ENCODE measurements at regions not wholly inside any gene's neighbourhood (a gene's known extent, or its start where the extent isn't known, plus 50 kb on each side); places are given as distances from the start of the nearest gene placed in this dataset.

GRCh38 chr15:96023081-96023480, 307.4 kb upstream of the NR2F2 start:
- no peak for DNase-seq (ENCODE audit: low spot score)

GRCh38 chr15:96027501-96027900, 303.0 kb upstream of the NR2F2 start:
- no peak for DNase-seq (ENCODE audit: low spot score)

- DNase-seq (ENCODE audit: low spot score): no peak
These were observed 301.9 kb upstream of the NR2F2 start for GRCh38 chr15:96028620-96029019.

GRCh38 chr15:96029172-96029571, 301.3 kb upstream of the NR2F2 start:
- DNase-seq (ENCODE audit: low spot score): no peak

GRCh38 chr15:96031426-96032110, 298.9 kb upstream of the NR2F2 start:
- no peak for DNase-seq (ENCODE audit: low spot score)

GRCh38 chr15:96035091-96035490, 295.4 kb upstream of the NR2F2 start:
- no peak for DNase-seq (ENCODE audit: low spot score)

- DNase-seq (ENCODE audit: low spot score): no peak
These were observed 294.9 kb upstream of the NR2F2 start for GRCh38 chr15:96035635-96036034.

GRCh38 chr15:96037584-96037983, 292.9 kb upstream of the NR2F2 start:
- DNase-seq (ENCODE audit: low spot score): no peak

GRCh38 chr15:96038131-96038530, 292.4 kb upstream of the NR2F2 start:
- no peak for DNase-seq (ENCODE audit: low spot score)

GRCh38 chr15:96038650-96039049, 291.9 kb upstream of the NR2F2 start:
- no peak for DNase-seq (ENCODE audit: low spot score)

GRCh38 chr15:96041982-96042733, 288.3 kb upstream of the NR2F2 start:
- DNase-seq (ENCODE audit: low spot score): no peak

- DNase-seq (ENCODE audit: low spot score): no peak
These were observed 287.7 kb upstream of the NR2F2 start for GRCh38 chr15:96042734-96043224.

- DNase-seq (ENCODE audit: low spot score): no peak
These were observed 286.8 kb upstream of the NR2F2 start for GRCh38 chr15:96043591-96044171.

GRCh38 chr15:96046620-96047240, 283.8 kb upstream of the NR2F2 start:
- no peak for DNase-seq (ENCODE audit: low spot score)

GRCh38 chr15:96047255-96047931, 283.1 kb upstream of the NR2F2 start:
- DNase-seq (ENCODE audit: low spot score): no peak

GRCh38 chr15:96049323-96049722, 281.2 kb upstream of the NR2F2 start:
- DNase-seq (ENCODE audit: low spot score): no peak

- DNase-seq (ENCODE audit: low spot score): no peak
These were observed 280.7 kb upstream of the NR2F2 start for GRCh38 chr15:96049766-96050165.

GRCh38 chr15:96051598-96051997, 278.9 kb upstream of the NR2F2 start:
- DNase-seq (ENCODE audit: low spot score): no peak

GRCh38 chr15:96052154-96052553, 278.3 kb upstream of the NR2F2 start:
- no peak for DNase-seq (ENCODE audit: low spot score)

- DNase-seq (ENCODE audit: low spot score): no peak
These were observed 277.9 kb upstream of the NR2F2 start for GRCh38 chr15:96052572-96053030.

GRCh38 chr15:96053031-96053780, 277.3 kb upstream of the NR2F2 start:
- no peak for DNase-seq (ENCODE audit: low spot score)
